Body of pancreas (tissue), 4 donors: ENCODE measurements at regions not wholly inside any gene's neighbourhood (a gene's known extent, or its start where the extent isn't known, plus 50 kb on each side); places are given as distances from the start of the nearest gene placed in this dataset.

Experiments used
- CTCF ChIP-seq, 7 experiments: fragments of 450-650 bp in 4 of 7; fragments of 200-600 bp in 3 of 7; sonication (generic) in 3 of 7; IDR thresholded peaks; one replicate each; pipeline ENCODE4 v1.5.1; 2016 to 2019; ENCODE audit warnings: antibody characterized with exemption in 7 of 7
- POLR2A ChIP-seq, 3 donors: fragments of 450-650 bp; IDR thresholded peaks; one replicate each; pipeline ENCODE4 v1.6.1; 2016; ENCODE audit warnings: antibody characterized with exemption in 3 of 3, mild to moderate bottlenecking in 2 of 3

- no peak for TF ChIP-seq CTCF (IDR thresholded peaks at IDR 0.05)
- no peak for TF ChIP-seq POLR2A (IDR thresholded peaks at IDR 0.05)
These were observed 132.4 kb upstream of the IQSEC1 start for GRCh38 chr3:13205567-13206143.
